Panc1 (cell line): ENCODE measurements at regions not wholly inside any gene's neighbourhood (a gene's known extent, or its start where the extent isn't known, plus 50 kb on each side); places are given as distances from the start of the nearest gene placed in this dataset.

ENCODE experiments used
- ATAC-seq: fragments of 200-7000 bp; cut with Tn5 transposase; 2 replicates; pipeline ENCODE4 v1.9.1; 2020; ENCODE audit warnings: mild to moderate bottlenecking, moderate library complexity
- BruUV-seq: library from RNA; stranded (reverse); fragments of 400-500 nt; replicated peaks from 2 replicates; lab custom pipeline; 2021; lab: Mats Ljungman, UMichigan
- CTCF ChIA-PET: fragments of 300-600 bp; sonication (Branson Sonifier 250); formaldehyde crosslinking; loops from one replicate; lab custom pipeline; 2022; ENCODE audit warnings: antibody characterized with exemption; lab: Charles Lee
- POLR2A ChIA-PET: fragments of 300-600 bp; sonication (Branson Sonifier 250); formaldehyde crosslinking; loops from one replicate; lab custom pipeline; 2022; ENCODE audit warnings: antibody characterized with exemption; lab: Charles Lee
- DNase-seq: peaks from one replicate; pipeline ENCODE4 v3.0.0-alpha.2; 2010; ENCODE audit warnings: low read depth, low spot score
- H3K27ac ChIP-seq: 2 replicates; pipeline ENCODE4 v1.5.1; 2011; ENCODE audit warnings: mild to moderate bottlenecking, low read length, inconsistent platforms
- H3K27me3 ChIP-seq: fragments of 200-500 bp; sonication (Bioruptor generic); 2 replicates; pipeline ENCODE4 v1.6.0; 2014; ENCODE audit warnings: low read length, inconsistent platforms; ENCODE audit not compliant: control insufficient read depth, insufficient read depth
- H3K36me3 ChIP-seq: fragments of 200-500 bp; sonication (Bioruptor generic); 2 replicates; pipeline ENCODE4 v1.5.1; 2014; ENCODE audit warnings: inconsistent platforms, mild to moderate bottlenecking, low read length, moderate library complexity; ENCODE audit not compliant: control insufficient read depth, insufficient read depth
- H3K4me1 ChIP-seq: 2 replicates; pipeline ENCODE4 v1.5.1; 2011; ENCODE audit warnings: inconsistent platforms, mild to moderate bottlenecking, low read length, moderate library complexity; ENCODE audit not compliant: control insufficient read depth, insufficient read depth
- H3K4me3 ChIP-seq, 2 experiments: 2 replicates each; pipeline ENCODE4 v1.5.1; 2011 to 2012; ENCODE audit warnings: low read depth in 2 of 2, low read length in 2 of 2, mild to moderate bottlenecking in 2 of 2, inconsistent platforms in 1 of 2, moderate library complexity in 1 of 2
- H3K9me3 ChIP-seq: fragments of 200-500 bp; sonication (Bioruptor generic); 2 replicates; pipeline ENCODE4 v1.5.1; 2014; ENCODE audit warnings: low read depth, mild to moderate bottlenecking, inconsistent platforms, low read length, moderate library complexity; ENCODE audit not compliant: control insufficient read depth, insufficient read depth
- POLR2AphosphoS5 ChIP-seq: IDR thresholded peaks from 2 replicates; pipeline ENCODE4 v1.6.1; 2012; ENCODE audit warnings: mild to moderate bottlenecking, low read depth, low read length, moderate library complexity
- SIN3A ChIP-seq: IDR thresholded peaks from 2 replicates; pipeline ENCODE4 v1.6.1; 2012; ENCODE audit warnings: low read depth, mild to moderate bottlenecking, low read length, moderate library complexity, borderline replicate concordance; ENCODE audit not compliant: insufficient read depth
- TCF7L2 ChIP-seq: IDR thresholded peaks from 2 replicates; pipeline ENCODE4 v1.6.1; 2011; ENCODE audit warnings: mild to moderate bottlenecking, low read depth, low read length, inconsistent platforms
- in situ Hi-C: cut with HindIII; loops from 2 replicates; pipeline ENCODE4 v1.10.0; 2016; ENCODE audit warnings: low sequenced_read_pairs, low pct_unique_long_range_greater_than_20kb
- intact Hi-C: fragments of 100-400 bp; cut with micrococcal nuclease; formaldehyde crosslinking; loops from one replicate; pipeline ENCODE4 v1.10.0; 2022; ENCODE audit not compliant: unreplicated experiment
- TF ChIP-seq, protein P1 (sequence below): fragments of 450-650 bp; IDR thresholded peaks from 2 replicates; pipeline ENCODE4 v1.5.1; 2017; ENCODE audit warnings: mild to moderate bottlenecking
- TF ChIP-seq, protein P2 (sequence below), 2 experiments: IDR thresholded peaks; 2 replicates each; pipeline ENCODE4 v1.6.1; 2011 to 2012; ENCODE audit warnings: low read depth in 2 of 2, control low read depth in 1 of 2, low read length in 1 of 2, mild to moderate bottlenecking in 1 of 2, moderate library complexity in 1 of 2; ENCODE audit not compliant: insufficient read depth in 1 of 2

DNA sequence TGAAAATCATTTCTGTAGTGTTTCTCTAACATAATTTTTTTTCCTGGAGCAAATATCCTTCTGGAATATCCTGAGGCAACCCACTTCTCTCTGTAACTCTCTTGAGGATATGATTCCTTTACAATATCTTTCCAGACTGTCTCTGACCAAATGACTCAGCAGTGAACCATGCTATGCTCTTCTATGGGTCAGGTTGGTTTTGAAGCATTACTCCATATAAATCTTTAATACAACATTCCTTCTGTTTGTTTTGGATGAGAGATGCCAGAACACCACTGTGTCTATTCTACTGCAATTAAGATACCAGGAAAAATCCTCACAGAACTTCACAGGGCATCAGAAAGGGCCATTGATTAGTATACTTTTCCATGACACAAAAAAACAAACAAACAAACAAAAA lies 626.4 kb upstream of the ZNF385D start:
- no peaks in the 10 kb centered on the region for H3K4me1 ChIP-seq
- no peaks in the 10 kb centered on the region for H3K27me3 ChIP-seq
- no peaks in the 10 kb centered on the region for H3K9me3 ChIP-seq
- H3K4me3 ChIP-seq = no peak overlapping the region
- no peak overlapping the region for H3K27ac ChIP-seq
- ChIA-PET CTCF (no interaction called here), POLR2A (no interaction called here)
- no peaks in the 10 kb centered on the region for H3K36me3 ChIP-seq
- intact Hi-C loops (no loop called here), in situ Hi-C loops (no loop called here)
- no peak for DNase-seq
- no peak for TF ChIP-seq TCF7L2
- TF ChIP-seq, protein P1, sequence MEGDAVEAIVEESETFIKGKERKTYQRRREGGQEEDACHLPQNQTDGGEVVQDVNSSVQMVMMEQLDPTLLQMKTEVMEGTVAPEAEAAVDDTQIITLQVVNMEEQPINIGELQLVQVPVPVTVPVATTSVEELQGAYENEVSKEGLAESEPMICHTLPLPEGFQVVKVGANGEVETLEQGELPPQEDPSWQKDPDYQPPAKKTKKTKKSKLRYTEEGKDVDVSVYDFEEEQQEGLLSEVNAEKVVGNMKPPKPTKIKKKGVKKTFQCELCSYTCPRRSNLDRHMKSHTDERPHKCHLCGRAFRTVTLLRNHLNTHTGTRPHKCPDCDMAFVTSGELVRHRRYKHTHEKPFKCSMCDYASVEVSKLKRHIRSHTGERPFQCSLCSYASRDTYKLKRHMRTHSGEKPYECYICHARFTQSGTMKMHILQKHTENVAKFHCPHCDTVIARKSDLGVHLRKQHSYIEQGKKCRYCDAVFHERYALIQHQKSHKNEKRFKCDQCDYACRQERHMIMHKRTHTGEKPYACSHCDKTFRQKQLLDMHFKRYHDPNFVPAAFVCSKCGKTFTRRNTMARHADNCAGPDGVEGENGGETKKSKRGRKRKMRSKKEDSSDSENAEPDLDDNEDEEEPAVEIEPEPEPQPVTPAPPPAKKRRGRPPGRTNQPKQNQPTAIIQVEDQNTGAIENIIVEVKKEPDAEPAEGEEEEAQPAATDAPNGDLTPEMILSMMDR = no peak
- TF ChIP-seq, protein P2, sequence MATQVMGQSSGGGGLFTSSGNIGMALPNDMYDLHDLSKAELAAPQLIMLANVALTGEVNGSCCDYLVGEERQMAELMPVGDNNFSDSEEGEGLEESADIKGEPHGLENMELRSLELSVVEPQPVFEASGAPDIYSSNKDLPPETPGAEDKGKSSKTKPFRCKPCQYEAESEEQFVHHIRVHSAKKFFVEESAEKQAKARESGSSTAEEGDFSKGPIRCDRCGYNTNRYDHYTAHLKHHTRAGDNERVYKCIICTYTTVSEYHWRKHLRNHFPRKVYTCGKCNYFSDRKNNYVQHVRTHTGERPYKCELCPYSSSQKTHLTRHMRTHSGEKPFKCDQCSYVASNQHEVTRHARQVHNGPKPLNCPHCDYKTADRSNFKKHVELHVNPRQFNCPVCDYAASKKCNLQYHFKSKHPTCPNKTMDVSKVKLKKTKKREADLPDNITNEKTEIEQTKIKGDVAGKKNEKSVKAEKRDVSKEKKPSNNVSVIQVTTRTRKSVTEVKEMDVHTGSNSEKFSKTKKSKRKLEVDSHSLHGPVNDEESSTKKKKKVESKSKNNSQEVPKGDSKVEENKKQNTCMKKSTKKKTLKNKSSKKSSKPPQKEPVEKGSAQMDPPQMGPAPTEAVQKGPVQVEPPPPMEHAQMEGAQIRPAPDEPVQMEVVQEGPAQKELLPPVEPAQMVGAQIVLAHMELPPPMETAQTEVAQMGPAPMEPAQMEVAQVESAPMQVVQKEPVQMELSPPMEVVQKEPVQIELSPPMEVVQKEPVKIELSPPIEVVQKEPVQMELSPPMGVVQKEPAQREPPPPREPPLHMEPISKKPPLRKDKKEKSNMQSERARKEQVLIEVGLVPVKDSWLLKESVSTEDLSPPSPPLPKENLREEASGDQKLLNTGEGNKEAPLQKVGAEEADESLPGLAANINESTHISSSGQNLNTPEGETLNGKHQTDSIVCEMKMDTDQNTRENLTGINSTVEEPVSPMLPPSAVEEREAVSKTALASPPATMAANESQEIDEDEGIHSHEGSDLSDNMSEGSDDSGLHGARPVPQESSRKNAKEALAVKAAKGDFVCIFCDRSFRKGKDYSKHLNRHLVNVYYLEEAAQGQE (IDR thresholded peaks at IDR 0.05; ENCODE audit: insufficient read depth in 1 of 2, low read depth in 2 of 2, low read length in 1 of 2) = no peak
- no peak for TF ChIP-seq SIN3A
- TF ChIP-seq POLR2AphosphoS5 = no peak
- ATAC-seq = no peak
- BruUV-seq = no TSS peak

DNA sequence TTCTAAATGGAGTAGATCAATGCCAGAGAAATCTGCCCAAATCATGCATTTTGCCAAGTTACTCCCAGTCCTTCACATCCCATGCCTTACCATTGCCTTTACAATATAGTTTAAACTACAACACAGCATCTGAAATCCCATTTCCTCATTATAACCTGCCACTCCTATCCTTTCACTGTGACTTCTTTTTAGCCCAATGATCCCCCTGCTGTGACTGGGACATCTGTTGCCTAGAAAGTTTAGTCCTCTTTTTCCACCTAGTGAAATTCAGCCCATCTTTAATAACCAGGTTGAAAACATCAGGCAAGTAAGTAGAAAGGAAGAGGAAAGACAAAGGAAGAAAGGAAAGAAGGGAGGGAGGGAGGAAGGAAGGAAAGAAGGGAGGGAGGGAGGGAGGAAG lies 627.9 kb upstream of the ZNF385D start:
- intact Hi-C loops (no loop called here), in situ Hi-C loops (no loop called here)
- TF ChIP-seq, protein P1 = no peak
- TF ChIP-seq SIN3A = no peak
- no peak for TF ChIP-seq POLR2AphosphoS5
- TF ChIP-seq, protein P2 (IDR thresholded peaks at IDR 0.05; ENCODE audit: insufficient read depth in 1 of 2, low read depth in 2 of 2, low read length in 1 of 2) = no peak
- TF ChIP-seq TCF7L2 = no peak
- POLR2A ChIA-PET = no interaction called here
- H3K4me1 ChIP-seq = no peaks in the 10 kb centered on the region
- no peaks in the 10 kb centered on the region for H3K27me3 ChIP-seq
- no peaks in the 10 kb centered on the region for H3K9me3 ChIP-seq
- ATAC-seq (no peak), DNase-seq (no peak)
- no TSS peak for BruUV-seq
- no peak overlapping the region for H3K27ac ChIP-seq
- CTCF ChIA-PET = no interaction called here
- H3K36me3 ChIP-seq = no peaks in the 10 kb centered on the region
- H3K4me3 ChIP-seq = no peak overlapping the region
